ENCODE measurements at regions not wholly inside any gene's neighbourhood (a gene's known extent, or its start where the extent isn't known, plus 50 kb on each side); places are given as distances from the start of the nearest gene placed in this dataset.
A peak's percentile ranks its signal among the peaks of the same experiment; 100 is the strongest.

DNA sequence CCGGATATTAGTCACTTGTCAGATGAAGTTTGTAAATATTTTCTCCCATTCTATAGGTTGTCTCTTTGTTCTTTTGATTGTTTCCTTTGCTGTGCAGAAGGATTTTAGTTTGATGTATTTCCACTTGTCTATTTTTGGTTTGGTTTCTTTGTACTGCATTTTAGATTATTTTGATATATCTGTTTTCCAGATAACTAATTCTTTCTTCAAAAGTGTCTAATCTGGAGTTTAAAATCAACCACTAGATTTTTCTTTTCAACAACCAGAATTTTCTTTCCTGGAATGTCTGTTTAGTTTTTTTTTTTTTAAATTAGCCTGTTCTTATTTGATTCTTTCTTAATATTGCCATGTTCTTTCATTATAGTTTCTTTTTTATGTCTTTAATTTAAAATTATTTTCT lies 116.8 kb upstream of the INHBA start:
- no peak overlapping the region for H3K4me3 Mint-ChIP-seq
- H3K27ac Mint-ChIP-seq: no peak overlapping the region
- peaks cover 76% of the 10 kb centered on the region for H3K4me1 Mint-ChIP-seq (ENCODE audit: low read depth)

DNA sequence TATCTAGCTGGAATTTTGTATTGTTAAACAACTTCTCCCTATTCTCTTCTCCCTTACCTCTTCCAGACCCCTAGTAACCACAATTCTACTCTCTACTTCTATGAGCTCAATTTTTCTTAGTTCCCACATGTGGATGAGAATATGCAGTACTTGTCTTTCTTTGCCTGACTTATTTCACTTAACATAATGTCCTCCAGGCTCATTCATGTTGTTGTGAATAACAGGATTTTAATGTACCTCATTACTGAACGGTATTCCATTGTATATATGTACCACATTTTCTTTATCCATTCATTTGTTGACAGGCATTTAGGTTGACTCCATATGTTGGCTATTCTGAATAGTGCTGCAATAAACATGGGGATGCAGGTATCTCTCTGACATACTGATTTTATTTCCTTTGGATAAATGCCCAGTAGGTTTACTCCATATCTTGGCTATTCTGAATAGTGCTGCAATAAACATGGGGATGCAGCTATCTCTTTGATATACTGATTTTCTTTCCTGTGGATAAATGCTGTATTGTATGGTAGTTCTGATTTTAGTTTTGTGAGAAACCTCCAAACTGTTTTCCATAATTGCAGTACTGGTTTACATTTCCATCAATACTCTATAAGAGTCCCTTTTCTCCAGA lies 116.0 kb upstream of the INHBA start:
- Mint-ChIP-seq H3K36me3 (ENCODE audit: low read depth) (peaks cover 8% of the 10 kb centered on the region), H3K27ac (no peak overlapping the region), H3K4me1 (ENCODE audit: low read depth) (peaks cover 69% of the 10 kb centered on the region), H3K27me3 (ENCODE audit: insufficient read depth) (no peaks in the 10 kb centered on the region; the same call in 1 of the 2 replicates), H3K4me3 (no peak overlapping the region), H3K9me3 (peaks cover 12% of the 10 kb centered on the region)
- TF ChIP-seq, protein P1, sequence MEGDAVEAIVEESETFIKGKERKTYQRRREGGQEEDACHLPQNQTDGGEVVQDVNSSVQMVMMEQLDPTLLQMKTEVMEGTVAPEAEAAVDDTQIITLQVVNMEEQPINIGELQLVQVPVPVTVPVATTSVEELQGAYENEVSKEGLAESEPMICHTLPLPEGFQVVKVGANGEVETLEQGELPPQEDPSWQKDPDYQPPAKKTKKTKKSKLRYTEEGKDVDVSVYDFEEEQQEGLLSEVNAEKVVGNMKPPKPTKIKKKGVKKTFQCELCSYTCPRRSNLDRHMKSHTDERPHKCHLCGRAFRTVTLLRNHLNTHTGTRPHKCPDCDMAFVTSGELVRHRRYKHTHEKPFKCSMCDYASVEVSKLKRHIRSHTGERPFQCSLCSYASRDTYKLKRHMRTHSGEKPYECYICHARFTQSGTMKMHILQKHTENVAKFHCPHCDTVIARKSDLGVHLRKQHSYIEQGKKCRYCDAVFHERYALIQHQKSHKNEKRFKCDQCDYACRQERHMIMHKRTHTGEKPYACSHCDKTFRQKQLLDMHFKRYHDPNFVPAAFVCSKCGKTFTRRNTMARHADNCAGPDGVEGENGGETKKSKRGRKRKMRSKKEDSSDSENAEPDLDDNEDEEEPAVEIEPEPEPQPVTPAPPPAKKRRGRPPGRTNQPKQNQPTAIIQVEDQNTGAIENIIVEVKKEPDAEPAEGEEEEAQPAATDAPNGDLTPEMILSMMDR (IDR thresholded peaks at IDR 0.05): no peak
- DNase-seq: no peak

More for the DNA sequence above, 116.8 kb upstream of the INHBA start:
- no peak for DNase-seq
- Mint-ChIP-seq H3K36me3 (ENCODE audit: low read depth) (peaks cover 8% of the 10 kb centered on the region), H3K9me3 (peaks cover 12% of the 10 kb centered on the region), H3K27me3 (ENCODE audit: insufficient read depth) (no peaks in the 10 kb centered on the region; the same call in 1 of the 2 replicates)
- TF ChIP-seq, protein P1 (IDR thresholded peaks at IDR 0.05): no peak

DNA sequence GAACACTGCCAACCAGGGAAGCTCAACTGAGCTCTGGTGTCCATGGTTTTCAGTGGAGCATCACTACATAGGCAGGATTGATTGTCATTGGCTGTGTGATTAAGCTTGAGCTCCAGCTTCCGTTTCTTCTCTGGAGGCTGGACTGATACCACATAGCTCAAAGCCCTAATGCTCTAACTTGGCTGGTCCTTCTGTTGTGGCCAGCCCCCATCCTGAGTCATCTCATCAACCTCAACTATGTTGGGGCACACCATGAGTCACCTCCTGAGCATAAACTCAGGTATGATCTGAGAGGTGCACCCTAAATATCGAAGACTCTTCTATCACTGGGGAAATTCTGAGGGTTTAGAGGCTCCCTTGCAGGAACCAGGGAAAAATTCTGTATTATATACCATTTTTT lies 114.5 kb upstream of the INHBA start:
- DNase-seq: peak; percentile 72
- Mint-ChIP-seq H3K4me1 (ENCODE audit: low read depth) (peaks cover 54% of the 10 kb centered on the region), H3K27ac (peak overlapping the region; percentile 68), H3K9me3 (peaks cover 12% of the 10 kb centered on the region), H3K27me3 (ENCODE audit: insufficient read depth) (no peaks in the 10 kb centered on the region; the same call in 1 of the 2 replicates), H3K4me3 (no peak overlapping the region), H3K36me3 (ENCODE audit: low read depth) (peaks cover 8% of the 10 kb centered on the region)
- TF ChIP-seq, protein P1 (IDR thresholded peaks at IDR 0.05): no peak

DNA sequence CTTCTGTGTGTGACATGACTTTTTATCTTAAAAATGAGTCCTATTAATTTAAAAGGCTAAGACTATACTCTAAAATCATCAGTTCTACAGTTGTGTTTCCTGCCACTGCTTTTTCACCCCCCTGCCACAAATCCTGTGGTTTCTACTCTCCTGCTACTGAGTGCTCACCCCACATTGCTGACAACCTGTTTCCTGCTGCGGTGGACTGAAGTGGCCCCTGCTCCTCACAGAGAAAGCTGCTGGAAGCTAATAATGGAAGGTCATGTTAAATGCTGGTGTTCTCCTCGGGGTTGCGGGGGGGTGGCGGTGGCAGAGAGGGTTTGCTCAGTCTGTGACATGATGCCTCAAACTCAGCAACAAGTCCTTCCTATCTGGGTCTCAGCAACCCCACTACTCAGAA lies 113.2 kb upstream of the INHBA start:
- H3K4me1 Mint-ChIP-seq (ENCODE audit: low read depth): peaks cover 43% of the 10 kb centered on the region
- H3K9me3 Mint-ChIP-seq: peaks cover 12% of the 10 kb centered on the region
- H3K27ac Mint-ChIP-seq: no peak overlapping the region
- no peak for DNase-seq
- H3K4me3 Mint-ChIP-seq: no peak overlapping the region
- peaks cover 8% of the 10 kb centered on the region for H3K36me3 Mint-ChIP-seq (ENCODE audit: low read depth)
- TF ChIP-seq, protein P1 (IDR thresholded peaks at IDR 0.05): no peak
- H3K27me3 Mint-ChIP-seq (ENCODE audit: insufficient read depth): no peaks in the 10 kb centered on the region; the same call in 1 of the 2 replicates

DNA sequence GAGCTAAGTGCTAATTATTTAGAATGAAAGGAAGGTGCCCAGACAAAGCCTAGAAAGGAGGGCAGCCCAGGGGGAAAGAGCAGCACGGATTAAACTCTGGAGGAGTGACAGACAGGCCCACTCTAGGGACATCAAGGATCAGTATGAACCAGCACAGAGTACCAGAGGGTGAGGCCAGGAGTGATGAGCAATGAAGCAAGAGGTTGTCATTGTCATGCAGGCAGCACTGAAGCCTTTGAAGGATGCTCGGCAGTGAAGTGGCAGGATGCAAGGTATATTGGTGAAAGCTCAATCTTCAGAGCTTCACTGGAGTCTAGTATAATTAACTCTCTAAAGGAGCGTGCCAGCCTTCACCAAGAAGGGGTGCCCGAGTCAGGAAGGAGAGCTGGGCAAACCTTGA lies 112.0 kb upstream of the INHBA start:
- Mint-ChIP-seq H3K4me3 (no peak overlapping the region), H3K27me3 (ENCODE audit: insufficient read depth) (no peaks in the 10 kb centered on the region; the same call in 1 of the 2 replicates), H3K36me3 (ENCODE audit: low read depth) (peaks cover 8% of the 10 kb centered on the region), H3K4me1 (ENCODE audit: low read depth) (peaks cover 33% of the 10 kb centered on the region), H3K9me3 (peaks cover 8% of the 10 kb centered on the region), H3K27ac (no peak overlapping the region)
- TF ChIP-seq, protein P1 (IDR thresholded peaks at IDR 0.05): no peak
- DNase-seq: no peak
